ENCODE measurements at regions not wholly inside any gene's neighbourhood (a gene's known extent, or its start where the extent isn't known, plus 50 kb on each side); places are given as distances from the start of the nearest gene placed in this dataset.

GRCh38 chr1:239662950-239663349, 276.6 kb downstream of the CHRM3 start:
- Mint-ChIP-seq H3K27me3 (ENCODE audit: insufficient read depth, low read depth, poor library complexity) (no peaks in the 10 kb centered on the region), H3K4me1 (no peaks in the 10 kb centered on the region), H3K4me3 (no peak overlapping the region), H3K9me3 (no peaks in the 10 kb centered on the region), H3K36me3 (ENCODE audit: low read depth) (no peaks in the 10 kb centered on the region), H3K27ac (no peak overlapping the region)
- no peak; the same call in 2 of the 3 replicates for ATAC-seq
- Histone ChIP-seq H3K9me2 (ENCODE audit: insufficient read depth) (no peaks in the 10 kb centered on the region), H3K27me3 (ENCODE audit: insufficient read depth) (no peaks in the 10 kb centered on the region), H3K4me3 (no peak overlapping the region), H3F3A (replicated peaks; ENCODE audit: low read depth) (no peaks in the 10 kb centered on the region), H3K36me3 (ENCODE audit: insufficient read depth) (no peaks in the 10 kb centered on the region), H3K4me2 (no peak overlapping the region), H2AFZ (no peak overlapping the region), H3K4me1 (ENCODE audit: insufficient read depth) (no peaks in the 10 kb centered on the region), H3K27ac (ENCODE audit: low read depth) (no peak overlapping the region), H3K79me2 (replicated peaks; ENCODE audit: insufficient read depth) (no peaks in the 10 kb centered on the region), H4K20me1 (replicated peaks; ENCODE audit: insufficient read depth) (no peaks in the 10 kb centered on the region)
- TF ChIP-seq CREB1 (CRISPR knock-in tag; IDR thresholded peaks at IDR 0.05; ENCODE audit: low read depth) = no peak
- TF ChIP-seq CTCF (conservative IDR thresholded peaks at IDR 0.05; ENCODE audit: low read depth in 2 of 2) = no peak
- TF ChIP-seq JUNB (IDR thresholded peaks at IDR 0.05; ENCODE audit: unreplicated experiment) = no peak
- TF ChIP-seq REST (IDR thresholded peaks at IDR 0.05; ENCODE audit: unreplicated experiment) = no peak
- TF ChIP-seq ZNF114 (CRISPR knock-in tag; IDR thresholded peaks at IDR 0.05) = no peak
- TF ChIP-seq EZH2phosphoT487 (IDR thresholded peaks at IDR 0.05; ENCODE audit: unreplicated experiment) = no peak
- no peak for TF ChIP-seq EZH2 (IDR thresholded peaks at IDR 0.05; ENCODE audit: low read depth, unreplicated experiment)
- no peak for TF ChIP-seq ZNF462 (CRISPR knock-in tag; IDR thresholded peaks at IDR 0.05)
- no peak for TF ChIP-seq POLR2AphosphoS5 (IDR thresholded peaks at IDR 0.05; ENCODE audit: low read depth)
- no peak for TF ChIP-seq ETS1 (IDR thresholded peaks at IDR 0.05)
- TF ChIP-seq STAT1 (IDR thresholded peaks at IDR 0.05; ENCODE audit: unreplicated experiment) = no peak
- TF ChIP-seq NANOG (IDR thresholded peaks at IDR 0.05; ENCODE audit: borderline replicate concordance) = no peak
- no peak for TF ChIP-seq ZNF331 (CRISPR knock-in tag; IDR thresholded peaks at IDR 0.05; ENCODE audit: low read depth)
- DNase-seq (ENCODE audit: low spot score) = no peak

Measured in GM23338 (cell line).